HG02759 (cell line): ENCODE measurements at regions not wholly inside any gene's neighbourhood (a gene's known extent, or its start where the extent isn't known, plus 50 kb on each side); places are given as distances from the start of the nearest gene placed in this dataset.

Source experiments
- ATAC-seq: cut with Tn5 transposase; IDR thresholded peaks from one replicate; pipeline ENCODE4 v1.9.1; 2021; ENCODE audit warnings: mild to moderate bottlenecking, moderate library complexity; ENCODE audit not compliant: unreplicated experiment

DNA sequence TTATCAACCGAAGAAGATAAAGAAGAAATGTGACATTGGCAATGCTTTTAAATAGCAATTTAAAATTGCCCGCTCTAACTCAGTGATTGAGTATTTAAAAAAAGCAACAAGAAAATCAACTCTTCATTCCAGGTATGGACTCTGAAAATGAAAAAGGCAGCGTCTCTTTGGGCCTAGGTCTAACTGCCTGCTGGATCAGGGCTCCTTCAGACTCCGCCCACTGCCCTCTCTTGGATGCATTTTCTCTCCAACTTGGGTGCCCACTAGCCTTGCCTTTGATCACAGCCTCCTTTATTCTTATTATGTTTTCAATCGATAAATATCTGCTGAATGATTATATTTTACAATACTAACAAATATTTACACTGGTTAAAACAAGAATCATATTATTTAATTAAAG, 268.9 kb downstream of the MRPL39 start:
- no peak for ATAC-seq

- ATAC-seq: no peak
Measured at GRCh38 chr21:25334046-25334730, 273.1 kb downstream of the MRPL39 start.

DNA sequence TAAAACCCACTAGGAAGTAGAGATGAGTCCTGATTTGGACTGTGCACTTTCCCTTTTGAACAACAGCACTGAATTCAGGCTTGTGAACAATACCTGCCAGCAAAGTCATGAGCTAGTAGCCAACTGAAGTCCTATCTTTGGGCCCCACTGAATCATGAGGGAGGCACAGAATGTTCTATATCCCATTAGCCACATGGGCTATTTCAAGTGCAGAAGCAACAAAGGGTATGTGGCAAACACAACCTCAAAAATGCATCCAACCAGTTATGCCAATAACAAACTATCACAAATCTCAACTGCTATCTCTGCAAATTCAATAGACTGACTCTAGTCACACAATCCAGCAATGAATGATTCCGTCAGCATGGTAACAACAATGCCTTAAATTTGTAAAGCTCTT, 276.0 kb downstream of the MRPL39 start:
- ATAC-seq: no peak

- no peak for ATAC-seq
Measured at GRCh38 chr21:25330266-25330665, 277.0 kb downstream of the MRPL39 start.

DNA sequence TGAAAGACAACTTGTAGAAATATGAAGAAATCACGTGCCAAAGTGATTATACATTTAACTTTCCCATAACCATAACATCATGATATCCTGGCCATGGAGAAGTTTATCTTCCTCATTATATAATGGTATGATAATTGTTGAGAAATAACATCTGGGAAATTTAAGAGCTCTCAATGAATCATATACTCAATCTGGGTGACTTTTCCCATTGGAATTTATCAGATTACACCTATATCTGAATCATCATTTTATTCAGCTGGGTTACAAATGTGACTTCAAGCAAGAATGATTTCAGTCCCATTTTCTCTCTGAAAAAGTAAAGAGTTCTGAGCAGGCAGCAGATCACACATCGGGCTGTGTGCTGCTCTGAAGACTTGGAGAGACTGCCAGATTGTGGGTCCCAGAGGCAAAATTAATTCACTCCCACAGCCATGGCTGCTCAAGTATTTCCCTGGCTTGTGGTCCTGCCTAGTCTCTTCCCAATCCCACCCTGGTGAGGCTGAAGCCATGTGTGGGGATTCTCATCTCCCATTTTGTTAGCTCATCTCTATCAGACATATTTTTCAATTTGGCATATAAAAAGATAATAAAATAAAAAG, 278.0 kb downstream of the MRPL39 start:
- ATAC-seq: no peak

DNA sequence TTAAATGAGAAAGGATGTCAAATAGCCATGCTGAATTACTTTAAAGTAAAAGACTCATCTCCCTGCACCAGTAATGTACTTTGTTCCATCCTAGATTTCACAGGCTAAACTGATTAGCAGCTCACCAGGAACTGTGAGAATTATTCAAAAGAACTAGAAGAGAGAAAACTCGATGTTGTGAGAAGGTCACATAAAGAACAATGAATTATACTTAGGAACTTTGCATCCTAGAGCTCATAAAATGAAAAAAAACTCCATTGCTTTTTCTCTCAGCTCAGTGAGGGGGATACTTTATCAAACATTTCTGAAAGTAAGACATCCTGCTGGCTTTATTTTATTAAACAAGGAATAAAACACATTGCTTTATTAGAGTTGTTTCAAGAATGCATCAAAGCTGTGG, 278.5 kb downstream of the MRPL39 start:
- ATAC-seq: no peak

DNA sequence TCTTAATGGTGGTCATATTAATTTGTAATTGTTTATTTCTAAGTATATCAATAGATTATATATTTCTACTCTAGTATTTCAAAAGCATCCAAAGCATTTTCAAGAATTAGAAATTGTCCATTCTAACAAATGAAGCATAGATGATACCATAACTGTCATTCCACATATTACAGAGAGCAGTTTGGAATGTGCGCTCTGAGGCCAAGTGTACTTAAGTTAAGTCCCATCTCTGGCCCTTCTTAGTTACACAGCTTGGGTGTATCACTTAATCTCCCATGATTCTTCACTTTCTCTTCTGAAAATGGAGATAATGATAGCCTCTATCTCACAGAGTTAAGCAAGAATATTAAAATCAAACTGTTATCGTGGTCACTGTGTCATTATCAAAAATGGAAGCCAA, 281.1 kb downstream of the MRPL39 start:
- ATAC-seq: no peak

DNA sequence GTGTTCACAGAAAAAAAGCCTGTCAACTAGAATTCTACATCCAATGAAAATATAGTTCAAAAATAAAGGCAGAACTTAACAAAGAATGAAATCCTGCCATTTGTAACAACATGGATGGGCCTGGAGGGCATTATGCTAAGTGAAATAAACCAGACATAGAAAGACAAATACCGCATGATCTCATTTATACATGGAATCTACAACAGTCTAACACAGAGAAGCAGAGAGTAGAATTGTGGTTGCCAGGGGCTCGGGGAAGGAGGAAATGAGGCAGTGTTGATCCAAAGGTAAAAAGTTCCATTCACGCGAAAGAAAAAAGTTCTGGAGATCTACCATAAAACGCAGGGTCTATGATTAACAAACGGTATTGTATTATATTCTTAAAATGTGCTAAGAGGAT, 282.6 kb downstream of the MRPL39 start:
- ATAC-seq: no peak

- ATAC-seq: no peak
Measured at GRCh38 chr21:25323356-25323949, 283.8 kb downstream of the MRPL39 start.

DNA sequence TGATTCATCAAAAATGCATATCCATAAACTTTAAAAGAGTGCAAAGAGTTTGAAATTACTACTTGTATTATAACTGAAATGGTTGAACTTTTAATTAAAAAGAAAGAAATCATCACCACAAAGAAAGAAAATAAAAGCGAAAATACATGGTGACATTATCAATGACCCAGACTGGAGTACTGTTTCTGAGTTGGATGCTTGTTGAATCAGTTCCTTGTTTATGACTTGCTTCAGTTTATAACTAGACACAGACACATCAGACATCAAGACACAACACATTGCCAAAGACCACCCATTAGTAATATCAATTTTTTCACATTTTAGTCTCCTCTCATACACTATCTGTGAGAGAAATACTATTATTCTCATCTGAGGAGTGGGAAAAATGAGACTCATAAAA, 293.0 kb downstream of the MRPL39 start:
- ATAC-seq: no peak

DNA sequence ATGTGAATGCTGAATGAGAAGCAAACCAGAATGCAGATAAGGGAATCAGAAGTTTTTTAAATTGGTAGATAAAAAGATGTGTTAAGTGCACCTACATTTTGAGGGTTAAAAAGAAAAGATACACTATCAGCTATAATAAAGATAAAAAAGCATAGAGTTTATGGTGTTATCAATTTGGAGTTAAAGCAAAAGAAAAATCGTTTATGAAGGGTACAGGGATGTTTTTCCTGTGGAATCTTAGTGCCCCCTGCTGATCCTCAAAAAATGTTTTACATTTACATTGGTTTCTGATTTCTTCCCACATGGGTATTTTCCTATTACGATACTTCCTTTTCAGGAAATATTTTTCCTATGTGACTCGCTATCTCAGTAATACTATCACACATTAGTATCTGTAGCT, 293.5 kb downstream of the MRPL39 start:
- ATAC-seq: no peak

DNA sequence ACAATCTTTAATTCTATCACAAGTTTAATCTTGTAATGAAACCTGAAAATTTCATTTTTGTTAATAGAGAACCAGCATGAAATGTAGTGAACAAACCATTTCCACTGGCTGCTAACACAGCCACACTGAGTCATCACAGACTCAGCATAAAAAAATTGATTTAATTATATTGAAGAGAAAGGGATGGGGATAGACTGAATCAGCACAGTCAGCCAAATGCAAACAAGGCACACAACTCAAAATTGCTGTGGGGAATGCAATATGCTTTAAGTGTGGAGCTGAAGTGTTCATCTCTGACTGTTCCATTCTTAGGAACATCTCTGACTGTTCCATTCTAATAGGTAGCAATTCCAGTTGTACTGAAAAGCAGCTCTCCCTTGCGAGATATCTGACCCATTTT, 299.8 kb downstream of the MRPL39 start:
- ATAC-seq: no peak

DNA sequence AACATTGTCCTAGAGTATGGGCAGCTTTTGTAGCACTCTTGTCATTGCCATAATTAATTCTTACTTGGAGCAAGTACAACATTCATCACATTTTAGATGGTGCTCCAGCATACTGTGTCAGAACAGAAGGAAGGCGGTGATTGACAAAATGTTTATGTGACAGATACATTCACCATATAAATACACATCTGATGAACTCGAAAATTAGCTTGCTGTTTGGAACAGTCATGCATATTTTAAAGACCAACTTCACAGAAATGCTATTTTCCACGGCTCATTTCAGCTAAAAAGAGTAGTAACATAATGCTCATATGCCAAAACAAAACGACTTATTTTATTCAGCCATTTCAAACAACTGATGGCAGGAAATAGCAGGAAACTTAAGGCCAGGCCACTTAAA, 302.7 kb downstream of the MRPL39 start:
- ATAC-seq: no peak

GRCh38 chr21:25300632-25301031, 306.6 kb downstream of the MRPL39 start:
- ATAC-seq: no peak

DNA sequence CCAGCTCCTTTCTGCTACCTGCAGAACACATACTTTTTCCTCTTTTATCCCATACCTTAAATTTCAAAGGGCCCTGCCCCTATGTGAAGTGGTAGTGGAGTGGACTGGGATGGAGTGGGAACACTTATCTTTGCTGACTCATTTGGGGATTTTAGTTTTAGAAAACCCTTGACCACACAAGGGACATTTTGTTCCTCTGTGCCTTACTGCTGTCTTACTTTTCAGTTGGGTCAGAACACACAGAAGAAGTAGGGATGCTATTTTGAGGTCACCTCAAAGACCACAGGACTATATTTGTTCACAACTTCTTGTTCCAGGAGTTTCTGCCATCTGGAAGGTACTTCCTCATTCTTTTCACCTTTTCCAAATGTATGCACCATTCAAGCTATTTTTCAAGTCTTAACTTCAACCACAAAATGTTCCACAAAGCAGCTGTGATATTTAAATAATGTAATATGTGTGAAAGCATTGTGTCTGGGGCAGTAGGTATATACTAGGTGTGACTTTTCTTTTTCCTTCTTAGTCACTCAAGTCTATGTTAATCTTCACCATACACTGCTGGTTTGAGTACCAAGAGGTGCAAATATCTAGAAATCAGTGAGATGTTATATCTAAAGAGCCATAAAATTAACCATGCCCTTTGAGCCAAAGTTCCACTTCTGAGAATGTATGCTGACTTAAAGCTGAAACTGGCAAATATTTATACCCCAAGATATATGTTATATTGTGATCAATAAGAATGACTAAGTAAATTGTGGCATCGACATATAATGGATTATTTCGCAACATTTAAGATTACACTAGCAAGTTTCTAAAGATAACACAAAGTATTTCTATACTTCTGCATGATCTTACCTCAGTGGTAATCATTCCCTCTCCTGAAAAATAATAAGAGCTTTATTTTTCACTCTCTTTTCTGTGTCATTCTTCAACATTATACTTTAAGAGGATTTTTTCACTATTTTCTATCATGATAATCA, 308.5 kb downstream of the MRPL39 start:
- peak; percentile 91 for ATAC-seq

DNA sequence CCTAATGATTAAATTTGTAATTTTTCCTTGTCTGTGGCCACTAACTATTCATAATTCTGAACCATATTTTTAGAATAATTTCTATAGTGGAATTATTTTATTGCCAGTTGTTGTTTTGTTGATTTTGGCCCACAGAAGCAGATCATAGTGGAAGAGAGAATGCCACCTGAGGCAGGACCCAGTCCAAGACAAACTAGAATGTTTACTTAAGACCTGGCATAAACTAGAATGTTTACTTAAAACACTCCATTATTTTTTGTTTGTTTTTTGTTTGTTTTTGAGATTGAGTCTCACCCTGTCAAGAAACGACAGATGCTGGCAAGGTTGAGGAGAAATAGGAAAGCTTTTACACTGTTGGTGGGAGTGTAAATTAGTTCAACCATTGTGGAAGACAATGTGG, 310.2 kb downstream of the MRPL39 start:
- ATAC-seq: no peak

DNA sequence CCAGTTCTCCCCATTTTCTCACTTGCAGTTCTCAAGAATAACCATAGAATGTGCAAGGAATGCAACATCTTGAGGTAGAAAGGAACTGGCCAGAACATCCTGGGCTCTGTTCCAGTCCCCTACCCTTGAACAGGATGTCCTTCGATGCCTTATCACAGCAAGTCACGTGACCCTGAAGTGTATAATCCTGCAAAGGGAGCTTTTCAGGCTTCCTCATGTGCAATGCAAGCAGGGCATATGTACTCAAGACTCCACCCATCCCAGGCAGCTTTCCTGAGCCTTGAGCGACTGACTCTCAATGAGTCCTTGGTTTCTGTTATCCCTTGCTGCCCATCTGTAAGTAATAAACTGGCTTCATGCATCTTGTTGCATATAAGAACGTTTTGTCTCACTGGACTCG, 311.0 kb downstream of the MRPL39 start:
- no peak for ATAC-seq

DNA sequence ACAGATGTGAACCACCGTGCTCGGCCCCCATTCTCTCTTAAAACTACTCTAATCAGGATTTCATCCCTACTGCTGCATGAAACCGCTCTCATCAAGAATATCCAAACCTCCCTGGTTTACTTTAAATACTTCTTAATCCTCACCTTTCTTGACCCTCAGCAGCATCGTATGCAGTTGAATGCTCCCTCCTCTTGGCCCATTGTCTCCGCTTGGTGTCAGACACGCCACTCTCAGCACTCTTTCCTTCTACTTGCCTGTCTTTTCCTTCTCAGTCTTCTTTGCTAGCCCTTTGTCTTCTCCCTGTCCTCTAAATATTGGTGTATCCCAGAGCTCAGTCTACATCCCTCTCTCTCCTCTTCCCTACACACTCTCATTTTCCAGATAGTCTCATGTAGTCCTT, 314.9 kb downstream of the MRPL39 start:
- no peak for ATAC-seq

- ATAC-seq: no peak
Measured at GRCh38 chr21:25283720-25284119, 323.6 kb downstream of the MRPL39 start.

GRCh38 chr21:25281134-25281533, 326.1 kb downstream of the MRPL39 start:
- ATAC-seq: no peak

- no peak for ATAC-seq
Measured at GRCh38 chr21:25280061-25280460, 327.2 kb downstream of the MRPL39 start.
